Progenitor cell of endocrine pancreas (in vitro differentiated cells): ENCODE measurements at regions not wholly inside any gene's neighbourhood (a gene's known extent, or its start where the extent isn't known, plus 50 kb on each side); places are given as distances from the start of the nearest gene placed in this dataset.

Experiments used
- DNase-seq: peaks from one replicate; pipeline ENCODE4 v3.0.0; 2021; ENCODE audit warnings: low spot score; ENCODE audit not compliant: unreplicated experiment
- H3K27ac Mint-ChIP-seq: 2 replicates; pipeline ENCODE4 v1.8.0; 2021; ENCODE audit warnings: mild to moderate bottlenecking, moderate library complexity, mixed read lengths
- H3K27me3 Mint-ChIP-seq: 2 replicates; pipeline ENCODE4 v1.8.0; 2021; ENCODE audit warnings: mixed read lengths
- H3K36me3 Mint-ChIP-seq: 2 replicates; pipeline ENCODE4 v1.8.0; 2022; ENCODE audit warnings: mixed read lengths; ENCODE audit not compliant: insufficient read depth
- H3K4me1 Mint-ChIP-seq: 2 replicates; pipeline ENCODE4 v1.8.0; 2021; ENCODE audit warnings: low read depth, mixed read lengths
- H3K4me3 Mint-ChIP-seq: 2 replicates; pipeline ENCODE4 v1.8.0; 2021; ENCODE audit warnings: low read depth, mild to moderate bottlenecking, moderate library complexity, mixed read lengths
- H3K9me3 Mint-ChIP-seq: 2 replicates; pipeline ENCODE4 v1.8.0; 2021; ENCODE audit warnings: low read depth, mixed read lengths
- CTCF ChIP-seq: fragments of 200-600 bp; sonication (generic); IDR thresholded peaks from one replicate; pipeline ENCODE4 v1.5.0; 2021; ENCODE audit warnings: antibody characterized with exemption, mild to moderate bottlenecking; ENCODE audit not compliant: unreplicated experiment

- Mint-ChIP-seq H3K36me3 (no peaks in the 10 kb centered on the region), H3K4me3 (no peak overlapping the region), H3K9me3 (peaks cover 10% of the 10 kb centered on the region), H3K27ac (no peak overlapping the region), H3K27me3 (no peaks in the 10 kb centered on the region), H3K4me1 (no peaks in the 10 kb centered on the region)
- TF ChIP-seq CTCF = no peak
- DNase-seq = no peak
These were observed 514.5 kb upstream of the DPPA4 start for GRCh38 chr3:109851854-109852253.

GRCh38 chr3:109852283-109852682 is 514.9 kb upstream of the DPPA4 start:
- no peak overlapping the region for H3K27ac Mint-ChIP-seq
- H3K4me3 Mint-ChIP-seq = no peak overlapping the region
- H3K4me1 Mint-ChIP-seq = no peaks in the 10 kb centered on the region
- peaks cover 10% of the 10 kb centered on the region for H3K9me3 Mint-ChIP-seq
- H3K36me3 Mint-ChIP-seq = no peaks in the 10 kb centered on the region
- DNase-seq = no peak
- no peaks in the 10 kb centered on the region for H3K27me3 Mint-ChIP-seq
- TF ChIP-seq CTCF = no peak

GRCh38 chr3:109853077-109853731 is 515.9 kb upstream of the DPPA4 start:
- no peaks in the 10 kb centered on the region for H3K4me1 Mint-ChIP-seq
- no peaks in the 10 kb centered on the region for H3K27me3 Mint-ChIP-seq
- H3K27ac Mint-ChIP-seq = no peak overlapping the region
- H3K9me3 Mint-ChIP-seq = peaks cover 10% of the 10 kb centered on the region
- no peak for DNase-seq
- no peak for TF ChIP-seq CTCF
- no peaks in the 10 kb centered on the region for H3K36me3 Mint-ChIP-seq
- no peak overlapping the region for H3K4me3 Mint-ChIP-seq

- Mint-ChIP-seq H3K27ac (no peak overlapping the region), H3K9me3 (peaks cover 3% of the 10 kb centered on the region), H3K4me1 (no peaks in the 10 kb centered on the region), H3K4me3 (no peak overlapping the region), H3K27me3 (no peaks in the 10 kb centered on the region), H3K36me3 (no peaks in the 10 kb centered on the region)
- no peak for DNase-seq
- no peak for TF ChIP-seq CTCF
These were observed 526.4 kb upstream of the DPPA4 start for GRCh38 chr3:109863701-109864100.

GRCh38 chr3:109864452-109864851 is 527.1 kb upstream of the DPPA4 start:
- H3K4me3 Mint-ChIP-seq = no peak overlapping the region
- no peak overlapping the region for H3K27ac Mint-ChIP-seq
- H3K9me3 Mint-ChIP-seq = peaks cover 3% of the 10 kb centered on the region
- H3K4me1 Mint-ChIP-seq = no peaks in the 10 kb centered on the region
- H3K27me3 Mint-ChIP-seq = no peaks in the 10 kb centered on the region
- no peaks in the 10 kb centered on the region for H3K36me3 Mint-ChIP-seq
- no peak for TF ChIP-seq CTCF
- DNase-seq = no peak
